ENCODE measurements at regions not wholly inside any gene's neighbourhood (a gene's known extent, or its start where the extent isn't known, plus 50 kb on each side); places are given as distances from the start of the nearest gene placed in this dataset.

DNA sequence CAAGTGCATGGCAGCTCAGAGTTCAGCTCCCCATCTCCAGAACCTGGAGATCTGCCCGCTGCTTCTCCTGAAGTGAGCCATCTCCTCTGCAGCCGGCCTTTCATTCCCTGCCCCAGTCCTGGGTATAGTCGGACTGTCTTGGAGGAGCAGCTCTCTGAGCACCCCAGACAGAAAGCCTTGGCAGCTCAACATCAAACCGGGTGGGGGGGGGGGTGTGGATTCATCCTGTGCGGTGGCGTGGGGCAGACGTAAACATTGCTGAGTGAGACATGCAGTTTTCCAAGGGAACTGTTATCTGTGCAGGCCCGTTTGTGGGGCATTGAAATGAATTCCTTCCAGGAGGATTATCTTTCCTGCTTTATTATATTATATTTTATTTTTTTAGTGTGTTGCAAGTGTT, 125.9 kb upstream of the MYCN start:
- no peak for DNase-seq (ENCODE audit: low spot score)
- Histone ChIP-seq H3K4me3 (no peak overlapping the region), H3K27ac (no peak overlapping the region)
- TF ChIP-seq, protein P1, sequence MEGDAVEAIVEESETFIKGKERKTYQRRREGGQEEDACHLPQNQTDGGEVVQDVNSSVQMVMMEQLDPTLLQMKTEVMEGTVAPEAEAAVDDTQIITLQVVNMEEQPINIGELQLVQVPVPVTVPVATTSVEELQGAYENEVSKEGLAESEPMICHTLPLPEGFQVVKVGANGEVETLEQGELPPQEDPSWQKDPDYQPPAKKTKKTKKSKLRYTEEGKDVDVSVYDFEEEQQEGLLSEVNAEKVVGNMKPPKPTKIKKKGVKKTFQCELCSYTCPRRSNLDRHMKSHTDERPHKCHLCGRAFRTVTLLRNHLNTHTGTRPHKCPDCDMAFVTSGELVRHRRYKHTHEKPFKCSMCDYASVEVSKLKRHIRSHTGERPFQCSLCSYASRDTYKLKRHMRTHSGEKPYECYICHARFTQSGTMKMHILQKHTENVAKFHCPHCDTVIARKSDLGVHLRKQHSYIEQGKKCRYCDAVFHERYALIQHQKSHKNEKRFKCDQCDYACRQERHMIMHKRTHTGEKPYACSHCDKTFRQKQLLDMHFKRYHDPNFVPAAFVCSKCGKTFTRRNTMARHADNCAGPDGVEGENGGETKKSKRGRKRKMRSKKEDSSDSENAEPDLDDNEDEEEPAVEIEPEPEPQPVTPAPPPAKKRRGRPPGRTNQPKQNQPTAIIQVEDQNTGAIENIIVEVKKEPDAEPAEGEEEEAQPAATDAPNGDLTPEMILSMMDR (IDR thresholded peaks at IDR 0.05), result no peak

DNA sequence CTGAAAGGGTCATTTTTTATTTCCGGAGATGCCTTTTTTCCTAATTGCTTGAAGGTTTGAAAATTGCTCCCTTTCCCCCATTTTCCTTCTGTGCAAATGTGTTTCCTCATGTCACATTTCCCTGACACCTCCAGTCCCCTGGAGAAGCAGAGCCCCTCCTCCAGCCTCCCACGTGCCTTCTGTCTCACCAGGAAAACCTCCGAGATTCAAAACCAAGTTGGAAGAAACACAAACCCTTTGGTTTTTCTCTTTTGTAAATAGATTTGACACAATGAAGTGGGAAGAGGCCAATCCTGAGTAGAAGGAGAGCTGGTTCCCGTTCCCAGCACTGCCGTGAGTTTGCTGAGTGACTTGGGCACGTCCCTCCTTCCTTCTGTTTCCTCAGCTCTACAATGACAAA, 125.4 kb upstream of the MYCN start:
- TF ChIP-seq, protein P1 (IDR thresholded peaks at IDR 0.05), result no peak
- H3K27ac ChIP-seq, result no peak overlapping the region
- no peak for DNase-seq (ENCODE audit: low spot score)

DNA sequence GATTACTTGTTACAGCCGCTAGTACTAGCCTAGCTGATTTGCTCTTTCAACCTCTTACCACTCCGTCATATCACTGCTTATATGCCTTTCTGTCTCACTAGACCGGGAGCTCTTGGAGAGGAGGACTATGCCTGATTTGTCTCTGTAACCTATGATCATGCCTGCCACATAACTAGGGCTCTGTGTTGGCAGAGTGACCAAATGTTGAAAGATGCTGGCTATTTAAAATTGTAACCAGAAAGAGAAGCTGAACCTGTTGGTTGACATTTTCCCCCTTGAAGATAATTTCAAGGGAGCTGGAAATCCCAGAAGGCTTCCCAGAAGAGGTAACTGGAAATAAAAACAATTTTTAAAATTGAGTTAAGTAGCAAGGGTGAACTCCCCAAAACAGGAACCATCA, 124.1 kb upstream of the MYCN start:
- TF ChIP-seq, protein P1 (IDR thresholded peaks at IDR 0.05), result no peak
- no peak overlapping the region for H3K27ac ChIP-seq
- DNase-seq (ENCODE audit: low spot score), result no peak
- no peak overlapping the region for H3K4me3 ChIP-seq

More for the DNA sequence above, 125.4 kb upstream of the MYCN start:
- H3K4me3 ChIP-seq, result no peak overlapping the region

DNA sequence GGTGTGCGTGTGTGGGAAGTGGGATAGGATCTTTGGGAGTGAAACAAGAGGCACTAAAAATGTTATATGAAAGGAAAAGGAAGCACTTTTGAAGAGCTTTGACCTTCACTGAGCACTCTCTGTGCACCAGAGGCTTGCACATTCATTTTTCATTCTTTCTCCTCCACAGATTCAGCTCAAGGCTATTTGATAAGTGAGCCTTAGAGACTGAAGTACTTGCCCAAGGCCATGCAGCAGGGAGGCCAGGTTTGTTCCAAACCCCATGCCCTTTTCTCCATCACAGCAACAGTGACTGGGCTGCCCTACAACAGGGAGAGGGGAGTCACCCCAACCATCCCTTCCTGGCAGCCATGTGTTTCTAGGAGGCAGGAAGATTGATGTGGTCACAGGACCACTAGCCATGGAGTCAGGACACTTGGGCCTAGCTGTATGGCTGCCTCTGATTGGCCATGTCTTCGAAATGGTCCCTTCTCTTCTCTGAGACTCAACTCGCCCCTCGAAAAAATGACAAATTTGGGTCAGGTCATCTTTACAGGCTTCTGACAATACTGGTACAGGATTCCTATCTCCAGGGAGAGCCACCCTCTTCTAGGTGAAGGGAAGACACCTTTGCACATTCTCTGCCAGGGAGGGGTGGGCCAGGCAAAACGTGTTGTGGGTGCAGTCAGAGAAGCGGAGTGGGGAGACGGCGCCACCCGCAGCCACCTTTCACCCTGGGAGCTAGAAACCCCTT, 123.5 kb upstream of the MYCN start:
- no peak overlapping the region for H3K27ac ChIP-seq
- DNase-seq (ENCODE audit: low spot score), result no peak
- TF ChIP-seq, protein P1 (IDR thresholded peaks at IDR 0.05), result no peak
- H3K4me3 ChIP-seq, result no peak overlapping the region

DNA sequence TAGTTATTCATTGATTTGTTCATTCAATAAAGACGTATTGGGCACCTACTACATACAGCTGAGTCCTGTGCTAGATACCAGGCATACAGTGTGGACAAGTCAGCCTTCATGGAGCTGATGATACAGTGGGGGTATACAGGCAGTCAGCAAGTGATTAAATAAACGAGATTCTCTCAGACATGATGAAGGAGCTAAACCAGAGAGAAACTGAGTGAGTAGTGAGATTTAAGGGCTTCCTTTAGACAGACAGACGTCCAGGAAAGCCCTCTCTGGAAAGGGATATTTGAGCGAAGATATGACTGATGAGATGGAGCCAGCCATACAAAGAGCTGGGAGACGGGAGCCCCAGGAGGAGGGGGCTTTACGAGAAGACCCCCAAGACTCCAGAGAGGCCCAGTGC, 122.6 kb upstream of the MYCN start:
- TF ChIP-seq, protein P1 (IDR thresholded peaks at IDR 0.05), result no peak
- H3K4me3 ChIP-seq, result no peak overlapping the region
- DNase-seq (ENCODE audit: low spot score), result no peak
- no peak overlapping the region for H3K27ac ChIP-seq

DNA sequence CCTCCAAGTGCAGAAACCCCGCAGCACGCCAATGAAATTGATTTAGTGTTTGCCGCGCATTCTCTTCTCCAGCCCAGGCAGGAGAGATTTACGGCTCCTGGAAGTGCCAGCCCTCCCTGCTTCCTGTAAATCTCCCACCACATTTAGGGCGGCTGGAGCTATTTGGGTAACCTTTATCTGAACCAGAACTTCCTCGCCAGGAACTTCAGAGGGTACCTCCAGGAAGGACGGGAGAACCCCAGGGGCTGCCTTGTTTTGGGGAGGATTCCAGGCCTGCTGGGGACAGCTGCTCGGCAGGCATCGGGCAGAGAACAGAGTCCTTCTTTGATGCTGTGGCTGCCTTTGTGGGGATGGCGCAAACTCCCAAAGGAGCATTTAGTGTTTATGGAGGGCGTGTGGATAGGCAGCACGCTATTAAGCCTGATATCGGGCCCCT, 122.0 kb upstream of the MYCN start:
- TF ChIP-seq, protein P1 (IDR thresholded peaks at IDR 0.05), result no peak
- DNase-seq (ENCODE audit: low spot score), result no peak
- H3K4me3 ChIP-seq, result no peak overlapping the region
- no peak overlapping the region for H3K27ac ChIP-seq

DNA sequence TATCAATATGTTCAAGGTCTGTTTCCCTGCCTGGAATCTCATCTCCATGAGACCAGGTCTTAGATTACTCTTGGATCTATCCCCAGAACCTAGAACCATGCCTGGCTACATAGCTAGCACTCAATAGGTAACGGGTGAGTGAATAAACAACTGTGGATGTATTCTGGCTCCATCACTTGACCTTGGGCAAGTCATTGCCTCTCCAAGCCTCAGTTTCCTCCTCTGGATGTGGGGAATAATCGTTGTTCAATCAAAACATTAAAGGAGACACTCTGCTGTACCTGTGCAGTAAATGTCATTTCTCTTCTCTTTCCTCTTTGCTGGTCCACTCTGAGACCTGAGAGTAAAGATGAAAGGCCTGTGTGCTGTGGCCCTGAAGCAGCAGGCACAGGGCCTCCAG, 121.5 kb upstream of the MYCN start:
- Histone ChIP-seq H3K27ac (no peak overlapping the region), H3K4me3 (no peak overlapping the region)
- DNase-seq (ENCODE audit: low spot score), result no peak
- TF ChIP-seq, protein P1 (IDR thresholded peaks at IDR 0.05), result no peak
